Osteoblast (primary cell): ENCODE measurements at regions not wholly inside any gene's neighbourhood (a gene's known extent, or its start where the extent isn't known, plus 50 kb on each side); places are given as distances from the start of the nearest gene placed in this dataset.

Experiments used
- DNase-seq: peaks from one replicate; pipeline ENCODE4 v3.0.0; 2011; ENCODE audit warnings: low spot score, mixed read lengths; ENCODE audit not compliant: insufficient read length; ENCODE audit errors: missing footprints
- H2AFZ ChIP-seq: 2 replicates; pipeline ENCODE4 v1.6.0; 2011; ENCODE audit warnings: mild to moderate bottlenecking, low read length
- H3K27ac ChIP-seq: 2 replicates; pipeline ENCODE4 v1.5.1; 2011; ENCODE audit warnings: mild to moderate bottlenecking, low read depth, low read length, moderate library complexity
- H3K27me3 ChIP-seq: 2 replicates; pipeline ENCODE4 v1.6.0; 2012; ENCODE audit warnings: mild to moderate bottlenecking, control low read depth, inconsistent platforms, low read length, moderate library complexity; ENCODE audit not compliant: insufficient read depth
- H3K36me3 ChIP-seq: 2 replicates; pipeline ENCODE4 v1.5.1; 2011; ENCODE audit warnings: mild to moderate bottlenecking, low read length, control low read depth, moderate library complexity; ENCODE audit not compliant: insufficient read depth
- H3K4me1 ChIP-seq: 2 replicates; pipeline ENCODE4 v1.5.1; 2011; ENCODE audit warnings: mild to moderate bottlenecking, low read length, control low read depth, moderate library complexity; ENCODE audit not compliant: insufficient read depth
- H3K4me2 ChIP-seq: 2 replicates; pipeline ENCODE4 v1.6.0; 2011; ENCODE audit warnings: mild to moderate bottlenecking, low read length; ENCODE audit not compliant: insufficient read depth
- H3K4me3 ChIP-seq: fragments of 200-600 bp; sonication (generic); 3 replicates; pipeline ENCODE4 v1.5.1; 2012; ENCODE audit warnings: mild to moderate bottlenecking, low read length, inconsistent platforms; ENCODE audit not compliant: insufficient read depth
- H3K79me2 ChIP-seq: 2 replicates; pipeline ENCODE4 v1.6.0; 2012; ENCODE audit warnings: mild to moderate bottlenecking, low read length, control low read depth, inconsistent platforms; ENCODE audit not compliant: insufficient read depth
- H3K9me3 ChIP-seq: 2 replicates; pipeline ENCODE4 v1.5.1; 2011; ENCODE audit warnings: low read depth, low read length, control low read depth
- H4K20me1 ChIP-seq: 2 replicates; pipeline ENCODE4 v1.6.0; 2012; ENCODE audit warnings: mild to moderate bottlenecking, low read length, control low read depth; ENCODE audit not compliant: insufficient read depth
- TF ChIP-seq, protein P1 (sequence below): IDR thresholded peaks from 2 replicates; pipeline ENCODE4 v1.5.1; 2011; ENCODE audit warnings: mild to moderate bottlenecking, low read depth, low read length, moderate library complexity; ENCODE audit errors: extremely low read depth

DNA sequence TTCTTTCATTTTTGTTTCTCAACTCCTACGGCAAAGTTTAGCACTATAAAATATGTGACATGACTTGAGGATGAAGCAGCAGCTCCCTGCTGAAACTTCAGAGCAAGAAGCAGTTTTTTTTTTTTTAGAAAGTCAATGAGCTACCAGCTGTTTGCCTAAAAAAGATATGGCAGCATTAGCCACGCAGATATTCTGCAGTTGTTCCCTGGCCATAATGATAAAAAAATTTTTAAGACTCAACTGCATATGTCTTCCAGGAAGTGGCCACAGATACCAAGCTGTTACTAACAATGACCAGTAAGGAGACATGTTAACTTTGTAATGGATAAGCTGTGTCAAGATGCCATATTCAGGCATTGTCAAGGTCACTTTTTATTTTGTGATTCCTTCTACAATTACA, 319.6 kb upstream of the CDH11 start:
- Histone ChIP-seq H2AFZ (no peak overlapping the region), H3K9me3 (no peaks in the 10 kb centered on the region), H3K4me2 (no peak overlapping the region), H3K36me3 (no peaks in the 10 kb centered on the region), H4K20me1 (no peaks in the 10 kb centered on the region), H3K27me3 (no peaks in the 10 kb centered on the region), H3K79me2 (no peaks in the 10 kb centered on the region), H3K4me3 (no peak overlapping the region), H3K27ac (no peak overlapping the region), H3K4me1 (peaks cover 5% of the 10 kb centered on the region)
- TF ChIP-seq, protein P1, sequence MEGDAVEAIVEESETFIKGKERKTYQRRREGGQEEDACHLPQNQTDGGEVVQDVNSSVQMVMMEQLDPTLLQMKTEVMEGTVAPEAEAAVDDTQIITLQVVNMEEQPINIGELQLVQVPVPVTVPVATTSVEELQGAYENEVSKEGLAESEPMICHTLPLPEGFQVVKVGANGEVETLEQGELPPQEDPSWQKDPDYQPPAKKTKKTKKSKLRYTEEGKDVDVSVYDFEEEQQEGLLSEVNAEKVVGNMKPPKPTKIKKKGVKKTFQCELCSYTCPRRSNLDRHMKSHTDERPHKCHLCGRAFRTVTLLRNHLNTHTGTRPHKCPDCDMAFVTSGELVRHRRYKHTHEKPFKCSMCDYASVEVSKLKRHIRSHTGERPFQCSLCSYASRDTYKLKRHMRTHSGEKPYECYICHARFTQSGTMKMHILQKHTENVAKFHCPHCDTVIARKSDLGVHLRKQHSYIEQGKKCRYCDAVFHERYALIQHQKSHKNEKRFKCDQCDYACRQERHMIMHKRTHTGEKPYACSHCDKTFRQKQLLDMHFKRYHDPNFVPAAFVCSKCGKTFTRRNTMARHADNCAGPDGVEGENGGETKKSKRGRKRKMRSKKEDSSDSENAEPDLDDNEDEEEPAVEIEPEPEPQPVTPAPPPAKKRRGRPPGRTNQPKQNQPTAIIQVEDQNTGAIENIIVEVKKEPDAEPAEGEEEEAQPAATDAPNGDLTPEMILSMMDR: no peak
- DNase-seq: no peak

DNA sequence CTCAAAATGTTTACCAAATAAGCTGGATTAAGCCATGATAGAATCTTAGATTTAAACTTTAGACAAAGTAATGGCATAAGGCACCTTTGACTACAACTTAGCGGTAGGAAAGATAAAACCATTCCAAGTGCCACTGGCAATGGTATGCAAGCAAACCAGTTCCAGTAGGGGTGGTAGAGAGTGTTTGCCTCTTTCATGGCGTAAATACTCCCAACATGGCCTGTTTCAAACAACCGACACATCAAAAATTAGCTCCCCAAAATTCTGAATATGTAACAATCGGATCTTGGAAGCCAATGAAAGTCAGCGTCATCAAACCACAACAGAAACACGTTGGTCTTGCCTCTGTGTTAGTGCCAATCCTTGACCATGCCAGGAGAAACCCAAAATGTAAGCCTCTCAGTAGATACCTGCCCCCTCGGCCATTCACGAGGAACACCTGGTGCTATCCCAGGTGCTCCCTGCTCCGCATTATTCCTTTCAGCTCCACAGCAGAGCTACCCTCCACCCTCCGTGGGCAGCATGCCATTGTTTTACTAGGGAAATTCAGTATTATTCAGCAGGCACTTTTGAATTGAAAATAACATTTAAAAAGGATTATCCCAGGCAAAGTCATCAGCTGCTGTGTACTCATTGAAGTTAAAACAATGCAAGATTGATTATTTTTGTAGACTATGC, 307.8 kb upstream of the CDH11 start:
- Histone ChIP-seq H3K27ac (no peak overlapping the region), H3K9me3 (no peaks in the 10 kb centered on the region), H3K4me2 (no peak overlapping the region), H4K20me1 (no peaks in the 10 kb centered on the region), H3K36me3 (no peaks in the 10 kb centered on the region), H2AFZ (no peak overlapping the region), H3K79me2 (no peaks in the 10 kb centered on the region), H3K4me3 (no peak overlapping the region), H3K27me3 (no peaks in the 10 kb centered on the region), H3K4me1 (no peaks in the 10 kb centered on the region)
- TF ChIP-seq, protein P1: no peak
- DNase-seq: no peak

DNA sequence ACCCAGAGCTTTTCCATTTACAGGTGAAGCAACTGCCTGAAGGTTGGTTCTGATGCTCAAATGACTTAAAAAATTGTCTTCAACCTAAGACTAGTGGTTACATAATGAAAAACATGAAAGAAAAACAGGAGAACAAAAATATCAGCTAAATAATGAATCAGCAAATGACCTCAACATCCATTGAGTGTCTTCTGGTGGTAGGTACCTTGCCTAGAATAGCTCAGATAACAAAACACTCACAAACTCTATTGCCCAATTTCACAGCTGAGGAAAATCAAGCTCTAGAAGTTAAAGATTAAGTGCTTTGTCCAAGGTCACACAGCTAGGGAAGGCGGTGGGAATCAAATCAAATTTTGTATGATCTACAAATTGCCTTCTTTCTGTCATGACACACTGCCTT, 304.6 kb upstream of the CDH11 start:
- Histone ChIP-seq H3K9me3 (no peaks in the 10 kb centered on the region), H3K4me3 (no peak overlapping the region), H2AFZ (no peak overlapping the region), H3K4me1 (no peaks in the 10 kb centered on the region), H3K36me3 (no peaks in the 10 kb centered on the region), H3K27me3 (no peaks in the 10 kb centered on the region), H3K27ac (no peak overlapping the region), H3K4me2 (no peak overlapping the region), H3K79me2 (no peaks in the 10 kb centered on the region), H4K20me1 (no peaks in the 10 kb centered on the region)
- peak; percentile 69 for DNase-seq
- TF ChIP-seq, protein P1: no peak

DNA sequence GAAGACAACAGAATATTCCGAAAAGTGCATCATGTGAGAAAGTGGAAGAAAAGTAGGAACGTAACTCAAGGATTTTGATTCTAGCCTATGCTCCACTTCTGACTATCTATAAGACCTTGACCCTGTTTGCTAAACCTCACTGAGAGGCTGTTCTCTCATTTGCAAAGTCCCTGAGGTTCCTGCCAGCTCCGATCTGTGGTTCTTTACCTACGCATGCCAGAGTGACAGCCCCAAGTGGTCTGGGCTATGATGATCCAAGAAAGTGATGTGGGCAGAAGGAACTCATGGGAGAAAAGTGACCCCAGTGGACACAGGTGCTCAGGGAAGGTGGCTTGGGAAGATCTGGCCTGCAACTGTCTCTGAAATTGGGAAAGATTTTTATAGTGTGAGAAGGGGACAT, 301.1 kb upstream of the CDH11 start:
- H3K9me3 ChIP-seq: no peaks in the 10 kb centered on the region
- H3K36me3 ChIP-seq: no peaks in the 10 kb centered on the region
- H3K4me2 ChIP-seq: no peak overlapping the region
- no peaks in the 10 kb centered on the region for H3K27me3 ChIP-seq
- no peak overlapping the region for H3K27ac ChIP-seq
- no peak overlapping the region for H3K4me3 ChIP-seq
- no peaks in the 10 kb centered on the region for H4K20me1 ChIP-seq
- H3K4me1 ChIP-seq: no peaks in the 10 kb centered on the region
- no peaks in the 10 kb centered on the region for H3K79me2 ChIP-seq
- no peak for DNase-seq
- TF ChIP-seq, protein P1: no peak
- H2AFZ ChIP-seq: no peak overlapping the region
